CD8-positive, alpha-beta memory T cell (primary cell): ENCODE measurements at regions not wholly inside any gene's neighbourhood (a gene's known extent, or its start where the extent isn't known, plus 50 kb on each side); places are given as distances from the start of the nearest gene placed in this dataset.
A peak's percentile ranks its signal among the peaks of the same experiment; 100 is the strongest.

Experiments used
- CTCF ChIA-PET: fragments of 350-600 bp; sonication (Branson Sonifier 250); formaldehyde crosslinking; loops from one replicate; lab custom pipeline; 2021; ENCODE audit warnings: antibody characterized with exemption; lab: Charles Lee
- POLR2A ChIA-PET: fragments of 350-600 bp; sonication (Branson Sonifier 250); formaldehyde crosslinking; loops from one replicate; lab custom pipeline; 2021; ENCODE audit warnings: antibody characterized with exemption; lab: Charles Lee
- DNase-seq, 5 donors: peaks; one replicate each; pipeline versions ENCODE4 v3.0.0 to v3.0.0-alpha.2; 2020 to 2022; ENCODE audit warnings: mixed read lengths in 1 of 5
- H3K27ac ChIP-seq: one replicate; pipeline ENCODE4 v1.7.0; 2013; ENCODE audit warnings: low read depth, mild to moderate bottlenecking, low read length, moderate library complexity
- H3K27me3 ChIP-seq: 2 replicates; pipeline ENCODE4 v1.7.0; 2013; ENCODE audit warnings: low read length, mild to moderate bottlenecking; ENCODE audit not compliant: insufficient read depth, poor library complexity, severe bottlenecking
- H3K36me3 ChIP-seq: 2 replicates; pipeline ENCODE4 v1.7.0; 2013; ENCODE audit warnings: mild to moderate bottlenecking, low read length, moderate library complexity; ENCODE audit not compliant: insufficient read depth
- H3K4me1 ChIP-seq: 2 replicates; pipeline ENCODE4 v1.7.0; 2013; ENCODE audit warnings: mild to moderate bottlenecking, low read length, moderate library complexity; ENCODE audit not compliant: insufficient read depth
- H3K4me3 ChIP-seq: 2 replicates; pipeline ENCODE4 v1.7.0; 2013; ENCODE audit warnings: mild to moderate bottlenecking, low read length
- H3K9me3 ChIP-seq: 2 replicates; pipeline ENCODE4 v1.7.0; 2013; ENCODE audit warnings: mild to moderate bottlenecking, low read length
- H3K27ac Mint-ChIP-seq, 8 donors: one replicate each; pipeline ENCODE4 v1.8.0; 2020 to 2021; ENCODE audit warnings: mixed read lengths in 8 of 8, mild to moderate bottlenecking in 6 of 8, inconsistent platforms in 3 of 8, moderate library complexity in 3 of 8
- H3K27me3 Mint-ChIP-seq, 2 donors: one replicate each; pipeline ENCODE4 v1.8.0; 2020 to 2021; ENCODE audit warnings: mixed read lengths in 2 of 2, mild to moderate bottlenecking in 1 of 2, moderate library complexity in 1 of 2
- H3K36me3 Mint-ChIP-seq, 3 donors: one replicate each; pipeline ENCODE4 v1.8.0; 2020 to 2021; ENCODE audit warnings: mixed read lengths in 3 of 3, inconsistent platforms in 1 of 3, mild to moderate bottlenecking in 1 of 3
- H3K4me1 Mint-ChIP-seq, 3 donors: one replicate each; pipeline ENCODE4 v1.8.0; 2020 to 2021; ENCODE audit warnings: mixed read lengths in 3 of 3, inconsistent platforms in 1 of 3, mild to moderate bottlenecking in 1 of 3
- H3K4me3 Mint-ChIP-seq, 7 donors: one replicate each; pipeline ENCODE4 v1.8.0; 2020 to 2021; ENCODE audit warnings: mixed read lengths in 7 of 7, mild to moderate bottlenecking in 6 of 7, moderate library complexity in 4 of 7, inconsistent platforms in 2 of 7
- H3K9me3 Mint-ChIP-seq, 5 donors: one replicate each; pipeline ENCODE4 v1.8.0; 2020 to 2022; ENCODE audit warnings: mixed read lengths in 5 of 5, mild to moderate bottlenecking in 3 of 5, moderate library complexity in 2 of 5, inconsistent platforms in 1 of 5

GRCh38 chr6:9467741-9468140 is 947.1 kb downstream of the TFAP2A start:
- Mint-ChIP-seq H3K27me3 (no peaks in the 10 kb centered on the region), H3K9me3 (peaks cover 0 to 9% (median 4%) of the 10 kb centered on the region in 5 donors), H3K27ac (no peak overlapping the region), H3K4me1 (no peaks in the 10 kb centered on the region), H3K4me3 (no peak overlapping the region), H3K36me3 (no peaks in the 10 kb centered on the region)
- H3K4me1 ChIP-seq, result no peaks in the 10 kb centered on the region
- H3K27me3 ChIP-seq, result no peaks in the 10 kb centered on the region
- ChIA-PET CTCF (no interaction called here), POLR2A (no interaction called here)
- H3K27ac ChIP-seq, result no peak overlapping the region
- DNase-seq, result no peak
- no peak overlapping the region for H3K4me3 ChIP-seq
- no peaks in the 10 kb centered on the region for H3K36me3 ChIP-seq
- no peaks in the 10 kb centered on the region for H3K9me3 ChIP-seq

- no peaks in the 10 kb centered on the region for H3K36me3 ChIP-seq
- Mint-ChIP-seq H3K27me3 (no peaks in the 10 kb centered on the region), H3K27ac (peak overlapping the region in 1 of 8 donors; percentile 41), H3K4me3 (no peak overlapping the region), H3K4me1 (no peaks in the 10 kb centered on the region), H3K36me3 (no peaks in the 10 kb centered on the region), H3K9me3 (peaks cover 0 to 11% (median 0%) of the 10 kb centered on the region in 5 donors)
- CTCF ChIA-PET, result no interaction called here
- H3K9me3 ChIP-seq, result no peaks in the 10 kb centered on the region
- H3K4me3 ChIP-seq, result no peak overlapping the region
- no peak for DNase-seq
- no peak overlapping the region for H3K27ac ChIP-seq
- POLR2A ChIA-PET, result no interaction called here
- H3K27me3 ChIP-seq, result no peaks in the 10 kb centered on the region
- no peaks in the 10 kb centered on the region for H3K4me1 ChIP-seq
These were observed 950.3 kb downstream of the TFAP2A start for GRCh38 chr6:9464583-9464982.

- no peaks in the 10 kb centered on the region for H3K4me1 ChIP-seq
- DNase-seq, result no peak
- no peak overlapping the region for H3K27ac ChIP-seq
- H3K27me3 ChIP-seq, result no peaks in the 10 kb centered on the region
- no peak overlapping the region for H3K4me3 ChIP-seq
- H3K36me3 ChIP-seq, result no peaks in the 10 kb centered on the region
- no peaks in the 10 kb centered on the region for H3K9me3 ChIP-seq
- no peak overlapping the region for H3K27ac Mint-ChIP-seq
- H3K9me3 Mint-ChIP-seq, result peaks cover 0 to 17% (median 0%) of the 10 kb centered on the region in 5 donors
- H3K4me3 Mint-ChIP-seq, result no peak overlapping the region
- H3K4me1 Mint-ChIP-seq, result no peaks in the 10 kb centered on the region
- ChIA-PET CTCF (no interaction called here), POLR2A (no interaction called here)
- no peaks in the 10 kb centered on the region for H3K36me3 Mint-ChIP-seq
- no peaks in the 10 kb centered on the region for H3K27me3 Mint-ChIP-seq
These were observed 951.6 kb downstream of the TFAP2A start for GRCh38 chr6:9463311-9463710.

- Mint-ChIP-seq H3K27me3 (peaks cover 0 to 1% of the 10 kb centered on the region in 2 donors), H3K27ac (no peak overlapping the region), H3K9me3 (peaks cover 0 to 17% (median 1%) of the 10 kb centered on the region in 5 donors), H3K36me3 (no peaks in the 10 kb centered on the region), H3K4me3 (no peak overlapping the region), H3K4me1 (no peaks in the 10 kb centered on the region)
- Histone ChIP-seq H3K4me3 (no peak overlapping the region), H3K27me3 (no peaks in the 10 kb centered on the region), H3K9me3 (no peaks in the 10 kb centered on the region), H3K36me3 (no peaks in the 10 kb centered on the region), H3K4me1 (no peaks in the 10 kb centered on the region), H3K27ac (no peak overlapping the region)
- ChIA-PET CTCF (no interaction called here), POLR2A (no interaction called here)
- DNase-seq, result no peak
These were observed 953.7 kb downstream of the TFAP2A start for GRCh38 chr6:9461188-9461587.

GRCh38 chr6:9458424-9458823 is 956.5 kb downstream of the TFAP2A start:
- no peaks in the 10 kb centered on the region for H3K27me3 ChIP-seq
- no peaks in the 10 kb centered on the region for H3K4me1 ChIP-seq
- no peaks in the 10 kb centered on the region for H3K36me3 ChIP-seq
- Mint-ChIP-seq H3K27me3 (peaks cover 0 to 1% of the 10 kb centered on the region in 2 donors), H3K4me3 (no peak overlapping the region), H3K9me3 (peaks cover 0 to 14% (median 2%) of the 10 kb centered on the region in 5 donors), H3K36me3 (no peaks in the 10 kb centered on the region), H3K27ac (no peak overlapping the region), H3K4me1 (no peaks in the 10 kb centered on the region)
- no peak for DNase-seq
- ChIA-PET CTCF (no interaction called here), POLR2A (no interaction called here)
- H3K9me3 ChIP-seq, result no peaks in the 10 kb centered on the region
- no peak overlapping the region for H3K27ac ChIP-seq
- H3K4me3 ChIP-seq, result no peak overlapping the region

GRCh38 chr6:9455864-9456658 is 958.8 kb downstream of the TFAP2A start:
- Mint-ChIP-seq H3K4me3 (no peak overlapping the region), H3K27ac (no peak overlapping the region), H3K9me3 (peaks cover 0 to 12% (median 2%) of the 10 kb centered on the region in 5 donors), H3K27me3 (peaks cover 0 to 1% of the 10 kb centered on the region in 2 donors), H3K36me3 (no peaks in the 10 kb centered on the region), H3K4me1 (no peaks in the 10 kb centered on the region)
- ChIA-PET CTCF (no interaction called here), POLR2A (no interaction called here)
- H3K9me3 ChIP-seq, result no peaks in the 10 kb centered on the region
- H3K27ac ChIP-seq, result no peak overlapping the region
- DNase-seq, result no peak
- no peaks in the 10 kb centered on the region for H3K36me3 ChIP-seq
- H3K27me3 ChIP-seq, result no peaks in the 10 kb centered on the region
- H3K4me3 ChIP-seq, result no peak overlapping the region
- H3K4me1 ChIP-seq, result no peaks in the 10 kb centered on the region

- H3K27me3 ChIP-seq, result no peaks in the 10 kb centered on the region
- Mint-ChIP-seq H3K9me3 (peaks cover 5 to 22% (median 7%) of the 10 kb centered on the region in 5 donors), H3K4me3 (no peak overlapping the region), H3K36me3 (no peaks in the 10 kb centered on the region), H3K4me1 (no peaks in the 10 kb centered on the region), H3K27ac (no peak overlapping the region), H3K27me3 (no peaks in the 10 kb centered on the region)
- ChIA-PET CTCF (no interaction called here), POLR2A (no interaction called here)
- H3K9me3 ChIP-seq, result no peaks in the 10 kb centered on the region
- H3K4me3 ChIP-seq, result no peak overlapping the region
- H3K4me1 ChIP-seq, result no peaks in the 10 kb centered on the region
- H3K27ac ChIP-seq, result no peak overlapping the region
- DNase-seq, result no peak
- no peaks in the 10 kb centered on the region for H3K36me3 ChIP-seq
These were observed 975.1 kb downstream of the TFAP2A start for GRCh38 chr6:9439621-9440330.

GRCh38 chr6:9437836-9438235 is 977.0 kb downstream of the TFAP2A start:
- H3K4me1 Mint-ChIP-seq, result no peaks in the 10 kb centered on the region
- H3K4me1 ChIP-seq, result no peaks in the 10 kb centered on the region
- POLR2A ChIA-PET, result no interaction called here
- no peak overlapping the region for H3K27ac ChIP-seq
- no peak overlapping the region for H3K4me3 Mint-ChIP-seq
- no peaks in the 10 kb centered on the region for H3K36me3 Mint-ChIP-seq
- H3K9me3 Mint-ChIP-seq, result peaks cover 0 to 17% (median 4%) of the 10 kb centered on the region in 5 donors
- no peak overlapping the region for H3K4me3 ChIP-seq
- H3K27ac Mint-ChIP-seq, result no peak overlapping the region
- H3K36me3 ChIP-seq, result no peaks in the 10 kb centered on the region
- no peaks in the 10 kb centered on the region for H3K27me3 Mint-ChIP-seq
- no peaks in the 10 kb centered on the region for H3K9me3 ChIP-seq
- no peak for DNase-seq
- CTCF ChIA-PET, result no interaction called here
- H3K27me3 ChIP-seq, result no peaks in the 10 kb centered on the region
